C4-2B (cell line): ENCODE measurements at regions not wholly inside any gene's neighbourhood (a gene's known extent, or its start where the extent isn't known, plus 50 kb on each side); places are given as distances from the start of the nearest gene placed in this dataset.

Experiments used
- CTCF ChIP-seq: fragments of 450-650 bp; conservative IDR thresholded peaks from 2 replicates; pipeline ENCODE4 v1.5.1; 2017; ENCODE audit warnings: mild to moderate bottlenecking
- ZFX ChIP-seq: fragments of 450-650 bp; IDR thresholded peaks from 2 replicates; pipeline ENCODE4 v1.6.1; 2017

GRCh38 chrX:107549504-107549903 lies 78.8 kb upstream of the PRPS1 start:
- TF ChIP-seq CTCF: no peak
- no peak for TF ChIP-seq ZFX
